ENCODE measurements at regions not wholly inside any gene's neighbourhood (a gene's known extent, or its start where the extent isn't known, plus 50 kb on each side); places are given as distances from the start of the nearest gene placed in this dataset.
"Not testable (repeated sequence)": the region's sequence is repeated elsewhere in the genome, so short reads cannot be mapped to it uniquely, and the experiment has no call there.

- H3K4me3 ChIP-seq (ENCODE audit: low read length); H3K9ac ChIP-seq (ENCODE audit: low read length); H3K27me3 ChIP-seq (ENCODE audit: control insufficient read depth, insufficient read depth, low read length); H3K36me3 ChIP-seq (ENCODE audit: control insufficient read depth, insufficient read depth, low read length); H3K27ac ChIP-seq (ENCODE audit: low read depth, low read length); H3K4me1 ChIP-seq (ENCODE audit: control insufficient read depth, insufficient read depth, low read length): not testable (repeated sequence)
Measured at GRCh38 chr17:30719131-30719973, 105.1 kb downstream of the CRLF3 start.

GRCh38 chr17:30718691-30719090 is 105.8 kb downstream of the CRLF3 start:
- H3K9ac ChIP-seq (ENCODE audit: low read length); H3K4me3 ChIP-seq (ENCODE audit: low read length); H3K27ac ChIP-seq (ENCODE audit: low read depth, low read length); H3K27me3 ChIP-seq (ENCODE audit: control insufficient read depth, insufficient read depth, low read length); H3K4me1 ChIP-seq (ENCODE audit: control insufficient read depth, insufficient read depth, low read length); H3K36me3 ChIP-seq (ENCODE audit: control insufficient read depth, insufficient read depth, low read length): not testable (repeated sequence)

GRCh38 chr17:30718099-30718447 is 106.4 kb downstream of the CRLF3 start:
- not testable (repeated sequence) for H3K4me3 ChIP-seq (ENCODE audit: low read length); H3K4me1 ChIP-seq (ENCODE audit: control insufficient read depth, insufficient read depth, low read length); H3K27ac ChIP-seq (ENCODE audit: low read depth, low read length); H3K36me3 ChIP-seq (ENCODE audit: control insufficient read depth, insufficient read depth, low read length); H3K27me3 ChIP-seq (ENCODE audit: control insufficient read depth, insufficient read depth, low read length); H3K9ac ChIP-seq (ENCODE audit: low read length)

- H3K27me3 ChIP-seq (ENCODE audit: control insufficient read depth, insufficient read depth, low read length): no peaks in the 10 kb centered on the region
- no peak overlapping the region for H3K4me3 ChIP-seq (ENCODE audit: low read length)
- no peaks in the 10 kb centered on the region for H3K4me1 ChIP-seq (ENCODE audit: control insufficient read depth, insufficient read depth, low read length)
- no peak overlapping the region for H3K27ac ChIP-seq (ENCODE audit: low read depth, low read length)
- H3K36me3 ChIP-seq (ENCODE audit: control insufficient read depth, insufficient read depth, low read length): no peaks in the 10 kb centered on the region
- no peak overlapping the region for H3K9ac ChIP-seq (ENCODE audit: low read length)
Measured at GRCh38 chr17:30717291-30718098, 107.0 kb downstream of the CRLF3 start.

- Histone ChIP-seq H3K36me3 (ENCODE audit: control insufficient read depth, insufficient read depth, low read length) (no peaks in the 10 kb centered on the region), H3K27ac (ENCODE audit: low read depth, low read length) (no peak overlapping the region)
Measured at GRCh38 chr17:30716461-30717290, 107.8 kb downstream of the CRLF3 start.

GRCh38 chr17:30714825-30715622 is 109.5 kb downstream of the CRLF3 start:
- H3K4me1 ChIP-seq (ENCODE audit: control insufficient read depth, insufficient read depth, low read length); H3K9ac ChIP-seq (ENCODE audit: low read length); H3K36me3 ChIP-seq (ENCODE audit: control insufficient read depth, insufficient read depth, low read length); H3K27me3 ChIP-seq (ENCODE audit: control insufficient read depth, insufficient read depth, low read length); H3K4me3 ChIP-seq (ENCODE audit: low read length); H3K27ac ChIP-seq (ENCODE audit: low read depth, low read length): not testable (repeated sequence)

More at GRCh38 chr17:30716461-30717290, 107.8 kb downstream of the CRLF3 start:
- Histone ChIP-seq H3K4me3 (ENCODE audit: low read length) (no peak overlapping the region), H3K9ac (ENCODE audit: low read length) (no peak overlapping the region), H3K27me3 (ENCODE audit: control insufficient read depth, insufficient read depth, low read length) (no peaks in the 10 kb centered on the region), H3K4me1 (ENCODE audit: control insufficient read depth, insufficient read depth, low read length) (no peaks in the 10 kb centered on the region)

GRCh38 chr17:30713805-30714204 is 110.7 kb downstream of the CRLF3 start:
- H3K36me3 ChIP-seq (ENCODE audit: control insufficient read depth, insufficient read depth, low read length); H3K27ac ChIP-seq (ENCODE audit: low read depth, low read length); H3K4me3 ChIP-seq (ENCODE audit: low read length); H3K9ac ChIP-seq (ENCODE audit: low read length); H3K4me1 ChIP-seq (ENCODE audit: control insufficient read depth, insufficient read depth, low read length); H3K27me3 ChIP-seq (ENCODE audit: control insufficient read depth, insufficient read depth, low read length): not testable (repeated sequence)

GRCh38 chr17:30712859-30713258 is 111.6 kb downstream of the CRLF3 start:
- H3K27ac ChIP-seq (ENCODE audit: low read depth, low read length); H3K4me3 ChIP-seq (ENCODE audit: low read length); H3K9ac ChIP-seq (ENCODE audit: low read length); H3K27me3 ChIP-seq (ENCODE audit: control insufficient read depth, insufficient read depth, low read length); H3K36me3 ChIP-seq (ENCODE audit: control insufficient read depth, insufficient read depth, low read length); H3K4me1 ChIP-seq (ENCODE audit: control insufficient read depth, insufficient read depth, low read length): not testable (repeated sequence)

- not testable (repeated sequence) for H3K27me3 ChIP-seq (ENCODE audit: control insufficient read depth, insufficient read depth, low read length)
Measured at GRCh38 chr17:30711626-30712507, 112.6 kb downstream of the CRLF3 start.

GRCh38 chr17:30711176-30711575 is 113.3 kb downstream of the CRLF3 start:
- peak overlapping the region; percentile 64 for H3K4me3 ChIP-seq (ENCODE audit: low read length)
- not testable (repeated sequence) for H3K27ac ChIP-seq (ENCODE audit: low read depth, low read length); H3K4me1 ChIP-seq (ENCODE audit: control insufficient read depth, insufficient read depth, low read length)

More at GRCh38 chr17:30711626-30712507, 112.6 kb downstream of the CRLF3 start:
- not testable (repeated sequence) for H3K4me1 ChIP-seq (ENCODE audit: control insufficient read depth, insufficient read depth, low read length); H3K36me3 ChIP-seq (ENCODE audit: control insufficient read depth, insufficient read depth, low read length); H3K9ac ChIP-seq (ENCODE audit: low read length); H3K27ac ChIP-seq (ENCODE audit: low read depth, low read length); H3K4me3 ChIP-seq (ENCODE audit: low read length)

More at GRCh38 chr17:30711176-30711575, 113.3 kb downstream of the CRLF3 start:
- H3K36me3 ChIP-seq (ENCODE audit: control insufficient read depth, insufficient read depth, low read length); H3K9ac ChIP-seq (ENCODE audit: low read length); H3K27me3 ChIP-seq (ENCODE audit: control insufficient read depth, insufficient read depth, low read length): not testable (repeated sequence)
